Panc1 (cell line): ENCODE measurements at regions not wholly inside any gene's neighbourhood (a gene's known extent, or its start where the extent isn't known, plus 50 kb on each side); places are given as distances from the start of the nearest gene placed in this dataset.

ENCODE experiments used
- ATAC-seq: fragments of 200-7000 bp; cut with Tn5 transposase; 2 replicates; pipeline ENCODE4 v1.9.1; 2020; ENCODE audit warnings: mild to moderate bottlenecking, moderate library complexity
- BruUV-seq: library from RNA; stranded (reverse); fragments of 400-500 nt; replicated peaks from 2 replicates; lab custom pipeline; 2021; lab: Mats Ljungman, UMichigan
- CTCF ChIA-PET: fragments of 300-600 bp; sonication (Branson Sonifier 250); formaldehyde crosslinking; loops from one replicate; lab custom pipeline; 2022; ENCODE audit warnings: antibody characterized with exemption; lab: Charles Lee
- POLR2A ChIA-PET: fragments of 300-600 bp; sonication (Branson Sonifier 250); formaldehyde crosslinking; loops from one replicate; lab custom pipeline; 2022; ENCODE audit warnings: antibody characterized with exemption; lab: Charles Lee
- DNase-seq: peaks from one replicate; pipeline ENCODE4 v3.0.0-alpha.2; 2010; ENCODE audit warnings: low read depth, low spot score
- H3K27ac ChIP-seq: 2 replicates; pipeline ENCODE4 v1.5.1; 2011; ENCODE audit warnings: mild to moderate bottlenecking, low read length, inconsistent platforms
- H3K27me3 ChIP-seq: fragments of 200-500 bp; sonication (Bioruptor generic); 2 replicates; pipeline ENCODE4 v1.6.0; 2014; ENCODE audit warnings: low read length, inconsistent platforms; ENCODE audit not compliant: control insufficient read depth, insufficient read depth
- H3K36me3 ChIP-seq: fragments of 200-500 bp; sonication (Bioruptor generic); 2 replicates; pipeline ENCODE4 v1.5.1; 2014; ENCODE audit warnings: inconsistent platforms, mild to moderate bottlenecking, low read length, moderate library complexity; ENCODE audit not compliant: control insufficient read depth, insufficient read depth
- H3K4me1 ChIP-seq: 2 replicates; pipeline ENCODE4 v1.5.1; 2011; ENCODE audit warnings: inconsistent platforms, mild to moderate bottlenecking, low read length, moderate library complexity; ENCODE audit not compliant: control insufficient read depth, insufficient read depth
- H3K4me3 ChIP-seq, 2 experiments: 2 replicates each; pipeline ENCODE4 v1.5.1; 2011 to 2012; ENCODE audit warnings: low read depth in 2 of 2, low read length in 2 of 2, mild to moderate bottlenecking in 2 of 2, inconsistent platforms in 1 of 2, moderate library complexity in 1 of 2
- H3K9me3 ChIP-seq: fragments of 200-500 bp; sonication (Bioruptor generic); 2 replicates; pipeline ENCODE4 v1.5.1; 2014; ENCODE audit warnings: low read depth, mild to moderate bottlenecking, inconsistent platforms, low read length, moderate library complexity; ENCODE audit not compliant: control insufficient read depth, insufficient read depth
- POLR2AphosphoS5 ChIP-seq: IDR thresholded peaks from 2 replicates; pipeline ENCODE4 v1.6.1; 2012; ENCODE audit warnings: mild to moderate bottlenecking, low read depth, low read length, moderate library complexity
- REST ChIP-seq, 2 experiments: IDR thresholded peaks; 2 replicates each; pipeline ENCODE4 v1.6.1; 2011 to 2012; ENCODE audit warnings: low read depth in 2 of 2, control low read depth in 1 of 2, low read length in 1 of 2, mild to moderate bottlenecking in 1 of 2, moderate library complexity in 1 of 2; ENCODE audit not compliant: insufficient read depth in 1 of 2
- SIN3A ChIP-seq: IDR thresholded peaks from 2 replicates; pipeline ENCODE4 v1.6.1; 2012; ENCODE audit warnings: low read depth, mild to moderate bottlenecking, low read length, moderate library complexity, borderline replicate concordance; ENCODE audit not compliant: insufficient read depth
- TCF7L2 ChIP-seq: IDR thresholded peaks from 2 replicates; pipeline ENCODE4 v1.6.1; 2011; ENCODE audit warnings: mild to moderate bottlenecking, low read depth, low read length, inconsistent platforms
- in situ Hi-C: cut with HindIII; loops from 2 replicates; pipeline ENCODE4 v1.10.0; 2016; ENCODE audit warnings: low sequenced_read_pairs, low pct_unique_long_range_greater_than_20kb
- intact Hi-C: fragments of 100-400 bp; cut with micrococcal nuclease; formaldehyde crosslinking; loops from one replicate; pipeline ENCODE4 v1.10.0; 2022; ENCODE audit not compliant: unreplicated experiment
- TF ChIP-seq, protein P1 (sequence below): fragments of 450-650 bp; IDR thresholded peaks from 2 replicates; pipeline ENCODE4 v1.5.1; 2017; ENCODE audit warnings: mild to moderate bottlenecking

- Histone ChIP-seq H3K4me3 (no peak overlapping the region), H3K9me3 (no peaks in the 10 kb centered on the region), H3K36me3 (no peaks in the 10 kb centered on the region), H3K4me1 (no peaks in the 10 kb centered on the region), H3K27ac (no peak overlapping the region), H3K27me3 (no peaks in the 10 kb centered on the region)
- TF ChIP-seq SIN3A (no peak), POLR2AphosphoS5 (no peak), TCF7L2 (no peak), REST (IDR thresholded peaks at IDR 0.05; ENCODE audit: insufficient read depth in 1 of 2, low read depth in 2 of 2, low read length in 1 of 2) (no peak)
- TF ChIP-seq, protein P1, sequence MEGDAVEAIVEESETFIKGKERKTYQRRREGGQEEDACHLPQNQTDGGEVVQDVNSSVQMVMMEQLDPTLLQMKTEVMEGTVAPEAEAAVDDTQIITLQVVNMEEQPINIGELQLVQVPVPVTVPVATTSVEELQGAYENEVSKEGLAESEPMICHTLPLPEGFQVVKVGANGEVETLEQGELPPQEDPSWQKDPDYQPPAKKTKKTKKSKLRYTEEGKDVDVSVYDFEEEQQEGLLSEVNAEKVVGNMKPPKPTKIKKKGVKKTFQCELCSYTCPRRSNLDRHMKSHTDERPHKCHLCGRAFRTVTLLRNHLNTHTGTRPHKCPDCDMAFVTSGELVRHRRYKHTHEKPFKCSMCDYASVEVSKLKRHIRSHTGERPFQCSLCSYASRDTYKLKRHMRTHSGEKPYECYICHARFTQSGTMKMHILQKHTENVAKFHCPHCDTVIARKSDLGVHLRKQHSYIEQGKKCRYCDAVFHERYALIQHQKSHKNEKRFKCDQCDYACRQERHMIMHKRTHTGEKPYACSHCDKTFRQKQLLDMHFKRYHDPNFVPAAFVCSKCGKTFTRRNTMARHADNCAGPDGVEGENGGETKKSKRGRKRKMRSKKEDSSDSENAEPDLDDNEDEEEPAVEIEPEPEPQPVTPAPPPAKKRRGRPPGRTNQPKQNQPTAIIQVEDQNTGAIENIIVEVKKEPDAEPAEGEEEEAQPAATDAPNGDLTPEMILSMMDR = no peak
- ATAC-seq (no peak), DNase-seq (no peak)
- intact Hi-C loops = no loop called here
- in situ Hi-C loops = no loop called here
- ChIA-PET POLR2A (no interaction called here), CTCF (no interaction called here)
- BruUV-seq = no TSS peak
Observed at GRCh38 chr13:47251771-47252170, 354.9 kb upstream of the HTR2A start.

DNA sequence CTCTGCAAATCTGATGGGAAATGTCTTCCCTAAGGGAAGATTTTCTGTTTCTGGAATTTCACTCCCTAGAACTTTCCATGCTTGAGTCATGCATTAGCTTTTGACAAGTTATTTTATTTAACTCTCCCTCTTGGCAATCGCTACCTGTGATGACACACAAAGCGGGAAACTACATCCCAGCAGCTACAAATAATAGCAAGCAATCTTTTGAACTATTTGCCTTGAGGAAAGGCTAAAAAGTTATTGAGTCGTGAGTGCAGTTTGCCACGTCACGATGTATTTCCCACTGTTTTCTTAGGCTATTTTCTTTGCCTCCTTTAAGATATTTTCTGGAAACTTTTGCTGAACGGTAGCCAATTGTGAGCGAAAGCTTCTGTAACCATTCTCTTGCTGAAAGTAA, 353.3 kb upstream of the HTR2A start:
- in situ Hi-C loops (no loop called here), intact Hi-C loops (no loop called here)
- no TSS peak for BruUV-seq
- DNase-seq (no peak), ATAC-seq (no peak)
- Histone ChIP-seq H3K27ac (no peak overlapping the region), H3K9me3 (no peaks in the 10 kb centered on the region), H3K27me3 (no peaks in the 10 kb centered on the region), H3K4me3 (no peak overlapping the region), H3K36me3 (no peaks in the 10 kb centered on the region), H3K4me1 (no peaks in the 10 kb centered on the region)
- TF ChIP-seq REST (IDR thresholded peaks at IDR 0.05; ENCODE audit: insufficient read depth in 1 of 2, low read depth in 2 of 2, low read length in 1 of 2) (no peak), TCF7L2 (no peak)
- POLR2A ChIA-PET = no interaction called here
- CTCF ChIA-PET = no interaction called here
